ENCODE measurements at regions not wholly inside any gene's neighbourhood (a gene's known extent, or its start where the extent isn't known, plus 50 kb on each side); places are given as distances from the start of the nearest gene placed in this dataset.

DNA sequence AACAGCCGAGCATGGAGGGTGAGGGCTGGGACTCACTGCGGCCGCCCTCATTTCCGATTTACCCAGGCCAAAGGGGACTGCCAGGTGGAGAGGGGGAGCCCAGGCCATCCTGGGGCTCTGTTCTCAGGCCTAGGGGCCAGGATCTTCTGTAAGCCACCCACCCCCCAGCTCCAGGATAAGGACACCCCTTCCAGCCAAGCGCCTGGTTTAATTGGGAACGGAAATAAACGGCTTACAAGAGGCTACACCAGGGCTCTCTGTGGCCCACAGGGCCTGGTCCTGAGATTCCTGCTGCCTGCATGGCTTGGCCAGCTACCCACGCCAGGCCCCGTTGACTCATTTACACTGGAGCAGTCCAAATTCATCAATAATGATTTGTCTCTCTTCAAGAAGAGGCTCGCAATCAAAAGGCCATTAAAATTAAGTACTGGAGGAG lies 68.1 kb upstream of the TOP1 start:
- ChIA-PET POLR2A (ENCODE audit: low non-redundant PET) (no interaction called here), CTCF (interaction anchor here (0.6 to 1.4 kb wide), 2 partner anchors 57 to 1696 kb away, joined by 6 read pairs; no protein-coding TSS in a partner anchor)
- no peak for DNase-seq (ENCODE audit: low spot score)
- TF ChIP-seq, protein P1, sequence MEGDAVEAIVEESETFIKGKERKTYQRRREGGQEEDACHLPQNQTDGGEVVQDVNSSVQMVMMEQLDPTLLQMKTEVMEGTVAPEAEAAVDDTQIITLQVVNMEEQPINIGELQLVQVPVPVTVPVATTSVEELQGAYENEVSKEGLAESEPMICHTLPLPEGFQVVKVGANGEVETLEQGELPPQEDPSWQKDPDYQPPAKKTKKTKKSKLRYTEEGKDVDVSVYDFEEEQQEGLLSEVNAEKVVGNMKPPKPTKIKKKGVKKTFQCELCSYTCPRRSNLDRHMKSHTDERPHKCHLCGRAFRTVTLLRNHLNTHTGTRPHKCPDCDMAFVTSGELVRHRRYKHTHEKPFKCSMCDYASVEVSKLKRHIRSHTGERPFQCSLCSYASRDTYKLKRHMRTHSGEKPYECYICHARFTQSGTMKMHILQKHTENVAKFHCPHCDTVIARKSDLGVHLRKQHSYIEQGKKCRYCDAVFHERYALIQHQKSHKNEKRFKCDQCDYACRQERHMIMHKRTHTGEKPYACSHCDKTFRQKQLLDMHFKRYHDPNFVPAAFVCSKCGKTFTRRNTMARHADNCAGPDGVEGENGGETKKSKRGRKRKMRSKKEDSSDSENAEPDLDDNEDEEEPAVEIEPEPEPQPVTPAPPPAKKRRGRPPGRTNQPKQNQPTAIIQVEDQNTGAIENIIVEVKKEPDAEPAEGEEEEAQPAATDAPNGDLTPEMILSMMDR (conservative IDR thresholded peaks at IDR 0.05; ENCODE audit: low read depth) = no peak
- no peak overlapping the region for H3K27ac ChIP-seq

DNA sequence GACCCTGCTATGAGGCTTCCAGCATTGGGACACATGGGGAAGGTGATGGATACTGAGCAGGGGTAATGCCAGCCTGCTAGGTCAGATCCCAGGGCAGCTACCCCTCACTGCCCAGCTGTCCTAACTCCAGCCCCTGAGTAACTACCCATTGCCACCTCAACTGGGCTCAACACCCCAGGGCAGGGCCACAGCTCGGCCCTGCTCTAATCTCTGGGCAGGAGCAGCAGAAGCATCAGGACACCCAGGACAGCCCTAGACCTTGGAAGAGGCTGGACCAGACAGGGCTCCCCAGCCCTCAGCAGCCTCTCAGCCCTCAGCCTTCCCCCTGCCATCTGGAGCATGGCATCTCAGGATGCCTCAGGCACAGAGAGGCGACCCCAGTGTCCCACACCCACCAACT lies 67.4 kb upstream of the TOP1 start:
- ChIA-PET CTCF (no interaction called here), POLR2A (ENCODE audit: low non-redundant PET) (no interaction called here)
- TF ChIP-seq, protein P1 (conservative IDR thresholded peaks at IDR 0.05; ENCODE audit: low read depth) = no peak
- peak overlapping the region; percentile 4; the same call in 1 of the 2 replicates for H3K27ac ChIP-seq
- no peak for DNase-seq (ENCODE audit: low spot score)

DNA sequence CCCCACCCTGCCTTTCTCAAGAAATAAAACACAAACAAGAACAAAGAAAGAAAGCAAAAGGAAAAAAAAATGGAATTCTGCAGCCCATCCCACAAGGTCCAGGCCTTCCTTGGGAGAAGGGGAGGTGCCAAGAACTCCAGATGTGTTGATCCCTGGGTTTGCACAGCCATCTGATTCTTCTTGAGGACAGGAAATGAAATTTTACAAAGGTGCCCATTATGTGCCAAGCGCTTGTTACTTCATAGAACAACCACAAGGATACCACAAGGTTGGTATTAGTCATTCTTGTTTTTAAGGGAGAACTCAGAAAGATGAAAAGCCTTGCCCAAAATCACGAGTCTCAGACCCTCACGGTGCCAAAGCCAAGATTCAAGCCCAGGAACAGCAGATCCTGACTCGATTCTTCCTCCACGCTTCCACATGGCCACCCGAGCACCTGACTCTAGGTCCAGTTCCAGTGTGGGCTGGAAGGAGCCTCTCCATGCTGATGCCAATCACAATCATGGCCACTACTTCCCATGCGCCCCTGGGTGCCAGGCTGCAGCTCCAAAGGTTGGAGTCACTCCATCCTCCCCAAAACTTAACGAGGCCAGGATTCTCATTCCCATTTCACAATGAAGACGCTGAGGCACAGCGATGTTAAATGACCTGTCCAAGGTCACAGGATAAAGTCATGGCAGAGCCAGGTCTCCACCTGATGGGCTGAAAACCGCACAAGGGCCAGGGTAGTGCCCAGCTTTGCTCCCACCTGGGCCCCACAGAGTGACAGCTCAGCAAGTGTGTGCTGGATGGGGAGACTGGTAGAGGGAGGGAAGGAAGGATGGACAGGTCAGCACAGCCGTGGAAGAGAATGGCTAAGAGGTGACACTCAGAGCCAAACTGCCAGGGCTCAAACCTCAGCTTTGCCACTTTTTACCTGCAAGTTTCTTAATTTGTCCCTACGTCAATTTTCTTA lies 66.7 kb upstream of the TOP1 start:
- POLR2A ChIA-PET (ENCODE audit: low non-redundant PET) = no interaction called here
- CTCF ChIA-PET = interaction anchor here (0.5 to 2.4 kb wide), 68 partner anchors 9 to 1935 kb away, joined by 3 to 39 read pairs (median 4); partner anchors contain the start of genes LPIN3 and MAFB
- peak overlapping the region; percentile 4; the same call in 1 of the 2 replicates for H3K27ac ChIP-seq
- TF ChIP-seq, protein P1 (conservative IDR thresholded peaks at IDR 0.05; ENCODE audit: low read depth) = no peak
- DNase-seq (ENCODE audit: low spot score) = peak; percentile 40

DNA sequence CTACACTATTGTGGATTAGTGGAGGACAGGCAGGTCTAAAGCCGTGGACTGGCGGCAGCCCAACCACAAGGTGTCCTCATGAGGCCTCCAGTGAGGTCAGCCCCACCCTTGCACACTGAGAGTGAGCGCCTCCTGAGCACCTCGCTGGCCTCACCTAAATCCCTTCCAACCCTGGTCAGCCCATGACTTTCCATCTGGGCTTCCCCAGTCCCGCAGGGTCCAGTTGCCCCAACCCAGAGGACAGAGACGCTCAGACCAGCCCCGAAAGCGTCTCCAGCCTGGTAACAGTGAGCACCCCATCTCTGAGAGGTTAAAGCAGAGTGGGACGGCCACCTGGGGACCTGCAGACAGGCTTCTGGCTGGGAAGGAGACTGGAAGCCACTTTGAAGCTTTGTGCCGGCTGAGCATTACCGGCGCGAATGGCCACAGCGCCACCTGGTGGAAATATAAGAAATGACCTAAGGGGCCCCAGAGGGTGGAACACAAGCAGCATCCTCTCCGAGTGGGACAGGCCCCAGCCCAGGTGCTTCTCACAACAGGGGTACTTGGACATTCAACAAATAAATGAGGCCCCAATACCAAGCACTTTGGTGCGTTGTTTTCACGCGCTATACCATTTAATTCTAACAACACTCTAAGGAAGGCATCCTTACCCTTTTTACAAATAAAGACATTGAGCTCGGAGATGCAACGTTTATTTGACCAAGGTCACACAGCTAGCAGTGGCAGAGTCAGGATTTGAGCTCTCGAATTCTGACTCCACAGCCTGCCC lies 65.7 kb upstream of the TOP1 start:
- CTCF ChIA-PET = interaction anchor here (0.5 to 2.4 kb wide), 76 partner anchors 9 to 1934 kb away, joined by 3 to 39 read pairs (median 4); partner anchors contain the start of genes LPIN3 and MAFB
- DNase-seq (ENCODE audit: low spot score) = peak; percentile 92
- TF ChIP-seq, protein P1 (conservative IDR thresholded peaks at IDR 0.05; ENCODE audit: low read depth) = peak; percentile 98
- POLR2A ChIA-PET (ENCODE audit: low non-redundant PET) = interaction anchor here (0.6 to 0.7 kb wide), 3 partner anchors 12 to 835 kb away, joined by 3 to 4 read pairs (median 3); no protein-coding TSS in a partner anchor
- no peak overlapping the region for H3K27ac ChIP-seq

DNA sequence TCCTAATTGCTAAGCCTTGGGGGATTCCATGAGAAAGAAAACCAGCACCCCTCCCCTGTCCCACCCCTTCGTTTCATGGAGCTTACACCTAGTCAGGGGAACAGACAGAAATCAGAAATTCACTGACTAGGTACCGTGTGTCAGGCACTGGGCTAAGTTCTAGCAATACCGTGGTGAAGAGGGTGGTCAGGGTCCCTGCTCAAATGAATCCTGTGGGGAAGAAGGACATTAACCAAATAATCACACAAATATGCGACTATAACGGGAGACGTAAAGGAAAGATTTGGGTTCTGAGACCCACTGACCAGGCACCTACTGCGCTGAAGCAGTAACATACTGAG lies 65.1 kb upstream of the TOP1 start:
- POLR2A ChIA-PET (ENCODE audit: low non-redundant PET) = interaction anchor here (0.6 to 0.7 kb wide), 3 partner anchors 12 to 836 kb away, joined by 3 to 4 read pairs (median 3); no protein-coding TSS in a partner anchor
- CTCF ChIA-PET = interaction anchor here (0.6 to 2.4 kb wide), 35 partner anchors 10 to 1855 kb away, joined by 3 to 39 read pairs (median 6); partner anchors contain the start of genes LPIN3 and MAFB
- H3K27ac ChIP-seq = no peak overlapping the region
- no peak for DNase-seq (ENCODE audit: low spot score)
- TF ChIP-seq, protein P1 (conservative IDR thresholded peaks at IDR 0.05; ENCODE audit: low read depth) = no peak

DNA sequence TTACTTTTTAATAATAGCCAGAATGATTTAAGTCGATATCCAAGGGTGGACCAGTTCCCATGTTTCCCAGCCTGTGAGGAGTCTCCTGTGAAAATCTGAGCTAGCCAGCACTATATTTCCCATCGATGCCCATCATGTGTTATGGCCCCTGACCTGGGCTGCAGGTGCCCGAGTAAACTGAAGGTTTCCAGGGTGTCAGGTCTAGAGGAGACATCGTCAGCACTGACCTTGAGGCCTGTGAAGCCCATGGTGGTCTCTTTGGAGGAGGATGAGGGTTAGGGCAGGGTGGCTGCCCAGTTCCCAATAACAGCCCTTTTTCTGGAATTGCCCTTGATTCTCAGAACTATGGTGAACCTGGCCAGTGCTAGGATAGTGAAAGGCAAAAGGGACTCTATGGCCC lies 63.0 kb upstream of the TOP1 start:
- POLR2A ChIA-PET (ENCODE audit: low non-redundant PET) = no interaction called here

More for the DNA sequence above, 63.0 kb upstream of the TOP1 start:
- CTCF ChIA-PET = interaction anchor here (0.5 to 1.4 kb wide), 6 partner anchors 13 to 1854 kb away, joined by 3 to 4 read pairs (median 3); no protein-coding TSS in a partner anchor
- TF ChIP-seq, protein P1 (conservative IDR thresholded peaks at IDR 0.05; ENCODE audit: low read depth) = no peak
- H3K27ac ChIP-seq = no peak overlapping the region
- DNase-seq (ENCODE audit: low spot score) = no peak

Measured in RWPE1 (cell line).